Pancreas (tissue), 10 donors: ENCODE measurements at regions not wholly inside any gene's neighbourhood (a gene's known extent, or its start where the extent isn't known, plus 50 kb on each side); places are given as distances from the start of the nearest gene placed in this dataset.

ENCODE experiments used
- ATAC-seq, 4 donors: fragments of 200-7000 bp; cut with Tn5 transposase; one replicate each; pipeline versions ENCODE4 v1.8.0 to v1.9.1; 2020; ENCODE audit warnings: mild to moderate bottlenecking in 4 of 4, moderate library complexity in 4 of 4
- DNase-seq, 6 donors: peaks; one replicate each; pipeline ENCODE4 v3.0.0-alpha.2; 2020
- FAIRE-seq: peaks from 2 replicates; lab custom pipeline; 2012; peaks lifted over from hg19 to GRCh38; lab: Jason Lieb, UNC
- H3K27ac ChIP-seq, 4 donors: fragments of 200-600 bp; sonication (generic); 1 replicate in 3 of 4; 2 replicates in 1 of 4; pipeline versions ENCODE4 v1.5.0 to v1.8.0; 2020
- H3K27me3 ChIP-seq, 4 donors: fragments of 200-600 bp; one replicate each; pipeline ENCODE4 v1.8.0; 2021
- H3K36me3 ChIP-seq, 3 donors: fragments of 200-600 bp; sonication (generic) in 1 of 3; one replicate each; pipeline versions ENCODE4 v1.5.0 to v1.8.0; 2020 to 2021
- H3K4me1 ChIP-seq, 3 donors: fragments of 200-600 bp; one replicate each; pipeline ENCODE4 v1.8.0; 2021
- H3K4me3 ChIP-seq, 4 donors: fragments of 200-600 bp; sonication (generic) in 2 of 4; one replicate each; pipeline versions ENCODE4 v1.5.0 to v1.8.0; 2020 to 2021
- H3K9me3 ChIP-seq, 4 donors: fragments of 200-600 bp; one replicate each; pipeline ENCODE4 v1.8.0; 2021
- WGBS, 2 donors: extraction: QIAGEN DNeasy Blood & Tissue Kit; methylation state at CpG; one replicate each; pipeline ENCODE4 v1.1.7; 2013; 5-methylcytosine and 5-hydroxymethylcytosine counted together
- intact Hi-C, 3 donors: fragments of 100-400 bp; cut with DNase I; formaldehyde crosslinking; loops; one replicate each; pipeline versions ENCODE4 v1.11.1 to v1.14.2; 2022
- TF ChIP-seq, protein P1 (sequence below), 4 donors: fragments of 200-600 bp; sonication (generic) in 3 of 4; IDR thresholded peaks; one replicate each; pipeline versions ENCODE4 v1.5.0 to v1.8.0; 2021; ENCODE audit warnings: antibody characterized with exemption in 4 of 4
- donor health status: healthy with polysubstance abuse.
- donor health status: DM: no; HTN: no; CAD: no; lungs with moderate emphysema.
- donor health status: DM: no; HTN: no; CAD: no.
- donor health status: control.
- donor health status: control.
- donor health status: Bipolar disorder and iron deficiency.
- donor health status: DM: yes; HTN: yes; CAD: no.
- donor health status: DM: no; HTN: no; CAD: no.
- donor health status: DM: no; HTN: no; CAD: no.
- donor health status: DM: yes; HTN: yes; CAD: no.

DNA sequence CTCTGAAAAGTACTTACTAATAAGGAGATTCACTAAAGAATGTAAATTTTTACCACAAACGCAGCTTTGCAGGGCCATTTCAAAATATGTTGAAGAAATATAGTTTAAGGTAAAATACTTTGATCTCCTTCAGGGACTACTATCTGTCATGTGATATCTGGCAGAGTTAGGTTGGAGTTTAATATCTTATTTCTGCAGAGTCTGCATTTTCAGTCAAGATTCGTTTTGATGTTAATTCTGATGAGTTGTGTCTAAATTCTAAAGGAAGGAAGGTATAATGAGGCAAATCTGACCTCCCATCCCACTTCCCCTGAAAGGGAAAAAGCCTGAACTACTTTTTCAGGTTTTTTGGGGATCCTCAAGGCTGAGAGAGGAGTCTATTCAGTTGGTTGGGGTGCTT is 123.9 kb upstream of the TECRL start:
- no peak for ATAC-seq
- TF ChIP-seq, protein P1, sequence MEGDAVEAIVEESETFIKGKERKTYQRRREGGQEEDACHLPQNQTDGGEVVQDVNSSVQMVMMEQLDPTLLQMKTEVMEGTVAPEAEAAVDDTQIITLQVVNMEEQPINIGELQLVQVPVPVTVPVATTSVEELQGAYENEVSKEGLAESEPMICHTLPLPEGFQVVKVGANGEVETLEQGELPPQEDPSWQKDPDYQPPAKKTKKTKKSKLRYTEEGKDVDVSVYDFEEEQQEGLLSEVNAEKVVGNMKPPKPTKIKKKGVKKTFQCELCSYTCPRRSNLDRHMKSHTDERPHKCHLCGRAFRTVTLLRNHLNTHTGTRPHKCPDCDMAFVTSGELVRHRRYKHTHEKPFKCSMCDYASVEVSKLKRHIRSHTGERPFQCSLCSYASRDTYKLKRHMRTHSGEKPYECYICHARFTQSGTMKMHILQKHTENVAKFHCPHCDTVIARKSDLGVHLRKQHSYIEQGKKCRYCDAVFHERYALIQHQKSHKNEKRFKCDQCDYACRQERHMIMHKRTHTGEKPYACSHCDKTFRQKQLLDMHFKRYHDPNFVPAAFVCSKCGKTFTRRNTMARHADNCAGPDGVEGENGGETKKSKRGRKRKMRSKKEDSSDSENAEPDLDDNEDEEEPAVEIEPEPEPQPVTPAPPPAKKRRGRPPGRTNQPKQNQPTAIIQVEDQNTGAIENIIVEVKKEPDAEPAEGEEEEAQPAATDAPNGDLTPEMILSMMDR (IDR thresholded peaks at IDR 0.05): no peak
- Histone ChIP-seq H3K27me3 (peaks cover 0 to 10% (median 4%) of the 10 kb centered on the region in 4 donors), H3K9me3 (no peaks in the 10 kb centered on the region), H3K27ac (no peak overlapping the region), H3K36me3 (no peaks in the 10 kb centered on the region), H3K4me3 (no peak overlapping the region), H3K4me1 (no peaks in the 10 kb centered on the region)
- intact Hi-C loops: loop anchor here in 1 of 3 donors (10.0 kb wide), 1 partner anchor 368 kb away; no protein-coding TSS in a partner anchor
- no peak for FAIRE-seq
- WGBS, 2 donors: 31 to 49% methylated on average over 2 of the region's 2 CpGs
- DNase-seq: no peak

DNA sequence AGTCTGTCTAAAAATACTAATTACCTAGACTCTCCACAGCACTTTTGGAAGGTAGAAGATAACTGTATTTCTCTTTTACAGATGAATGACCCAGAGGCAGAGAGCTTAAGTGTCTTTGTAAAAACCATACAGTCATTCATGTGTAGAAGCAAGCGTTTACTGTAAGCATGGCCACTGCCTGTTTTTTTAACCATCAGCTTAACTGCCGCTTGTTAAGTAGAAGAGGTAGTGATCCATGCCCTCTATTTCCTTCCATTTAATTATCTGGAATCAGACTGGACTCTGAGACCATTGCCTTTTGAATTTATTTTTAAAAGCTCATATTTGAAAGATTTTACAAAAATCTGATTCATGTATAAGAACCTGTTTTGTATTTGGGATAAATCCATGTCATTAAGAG is 111.2 kb upstream of the TECRL start:
- TF ChIP-seq, protein P1 (IDR thresholded peaks at IDR 0.05): no peak
- no peak for FAIRE-seq
- 71 to 74% methylated on average over 2 of the region's 2 CpGs for WGBS, 2 donors
- Histone ChIP-seq H3K36me3 (no peaks in the 10 kb centered on the region), H3K4me1 (no peaks in the 10 kb centered on the region), H3K27me3 (no peaks in the 10 kb centered on the region), H3K4me3 (no peak overlapping the region), H3K27ac (no peak overlapping the region), H3K9me3 (no peaks in the 10 kb centered on the region)
- DNase-seq: no peak
- intact Hi-C loops: no loop called here
- no peak for ATAC-seq

DNA sequence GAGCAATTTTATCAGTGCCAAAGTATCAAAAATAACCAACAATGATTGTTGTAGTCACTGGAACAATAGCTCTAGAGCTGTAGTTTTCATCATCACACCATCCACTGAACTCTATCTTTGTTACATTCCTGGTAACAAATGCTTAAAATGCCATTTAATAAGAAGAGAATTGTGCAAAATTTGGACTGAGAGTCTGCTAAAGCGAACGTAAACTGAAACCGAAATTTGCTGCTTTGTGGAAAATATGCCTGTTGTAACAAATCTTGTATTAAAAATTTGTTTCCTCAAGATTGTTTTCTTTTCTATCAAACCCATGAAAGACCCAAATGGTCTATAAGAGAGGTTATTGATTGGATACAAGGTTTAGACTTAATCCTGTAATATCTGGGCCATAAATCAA is 109.3 kb upstream of the TECRL start:
- Histone ChIP-seq H3K27ac (no peak overlapping the region), H3K36me3 (no peaks in the 10 kb centered on the region), H3K9me3 (no peaks in the 10 kb centered on the region), H3K4me3 (no peak overlapping the region), H3K4me1 (no peaks in the 10 kb centered on the region), H3K27me3 (no peaks in the 10 kb centered on the region)
- FAIRE-seq (no peak), ATAC-seq (no peak), DNase-seq (no peak)
- WGBS, 2 donors: 81 to 85% methylated on average over 3 of the region's 3 CpGs
- intact Hi-C loops: no loop called here
- TF ChIP-seq, protein P1 (IDR thresholded peaks at IDR 0.05): no peak

DNA sequence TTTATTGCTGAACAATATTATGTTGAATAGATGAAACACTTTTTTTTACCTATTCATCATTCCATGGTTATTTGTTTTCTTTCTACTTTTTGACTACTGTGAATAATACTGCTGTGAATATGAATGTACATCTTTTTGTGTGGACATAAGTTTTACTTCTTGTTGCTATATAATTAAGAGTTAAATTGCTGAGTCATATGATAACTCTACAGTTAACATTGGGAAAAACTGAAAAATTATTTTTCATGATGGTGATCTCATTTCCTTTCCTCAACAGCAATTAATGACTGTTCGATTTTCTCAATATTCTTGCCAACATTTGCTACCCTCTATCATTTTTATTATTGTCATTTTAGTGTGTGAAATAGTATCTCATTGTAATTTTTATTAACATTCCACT is 106.9 kb upstream of the TECRL start:
- Histone ChIP-seq H3K9me3 (no peaks in the 10 kb centered on the region), H3K4me1 (no peaks in the 10 kb centered on the region), H3K4me3 (no peak overlapping the region), H3K27ac (no peak overlapping the region), H3K27me3 (no peaks in the 10 kb centered on the region), H3K36me3 (no peaks in the 10 kb centered on the region)
- WGBS, 2 donors: 36 to 40% methylated on average over 1 of the region's 1 CpG
- TF ChIP-seq, protein P1 (IDR thresholded peaks at IDR 0.05): no peak
- ATAC-seq: no peak
- no peak for FAIRE-seq
- intact Hi-C loops: no loop called here
- no peak for DNase-seq

DNA sequence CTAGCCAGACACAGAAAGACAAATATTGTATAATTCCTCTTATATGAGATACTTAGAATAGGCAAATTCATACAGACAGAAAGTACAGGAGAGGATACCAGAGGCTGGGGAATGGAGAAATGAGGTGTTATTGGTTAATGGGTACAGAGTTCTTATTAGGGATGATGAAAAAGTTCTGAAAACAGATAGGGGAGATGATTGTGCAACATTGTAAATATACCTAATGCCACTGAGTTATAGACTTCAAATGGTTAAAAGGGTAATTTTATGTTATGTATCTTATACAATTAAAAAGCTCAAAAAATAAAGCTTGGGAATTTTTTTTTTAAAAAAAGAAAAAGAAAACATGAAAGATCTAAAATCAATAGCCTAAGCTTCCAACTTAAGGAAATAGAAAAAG is 98.8 kb upstream of the TECRL start:
- FAIRE-seq: no peak
- no peak overlapping the region for H3K27ac ChIP-seq

More for the DNA sequence above, 98.8 kb upstream of the TECRL start:
- Histone ChIP-seq H3K9me3 (no peaks in the 10 kb centered on the region), H3K27me3 (no peaks in the 10 kb centered on the region), H3K4me3 (no peak overlapping the region), H3K36me3 (no peaks in the 10 kb centered on the region), H3K4me1 (no peaks in the 10 kb centered on the region)
- TF ChIP-seq, protein P1 (IDR thresholded peaks at IDR 0.05): no peak
- ATAC-seq (no peak), DNase-seq (no peak)
- intact Hi-C loops: no loop called here
